ENCODE measurements at regions not wholly inside any gene's neighbourhood (a gene's known extent, or its start where the extent isn't known, plus 50 kb on each side); places are given as distances from the start of the nearest gene placed in this dataset.

GRCh38 chr10:36574207-36574606, 551.2 kb upstream of the ANKRD30A start:
- H3K27ac ChIP-seq, result no peak overlapping the region
- no peak overlapping the region for H3K4me3 ChIP-seq
- no peak for DNase-seq (ENCODE audit: low spot score)
- TF ChIP-seq CTCF (IDR thresholded peaks at IDR 0.05), result no peak

GRCh38 chr10:36573246-36573645, 552.2 kb upstream of the ANKRD30A start:
- H3K27ac ChIP-seq, result no peak overlapping the region

GRCh38 chr10:36564433-36564832, 561.0 kb upstream of the ANKRD30A start:
- no peak overlapping the region for H3K27ac ChIP-seq
- TF ChIP-seq CTCF (IDR thresholded peaks at IDR 0.05), result no peak
- no peak for DNase-seq (ENCODE audit: low spot score)
- no peak overlapping the region for H3K4me3 ChIP-seq

More at GRCh38 chr10:36573246-36573645, 552.2 kb upstream of the ANKRD30A start:
- H3K4me3 ChIP-seq, result no peak overlapping the region
- no peak for DNase-seq (ENCODE audit: low spot score)
- no peak for TF ChIP-seq CTCF (IDR thresholded peaks at IDR 0.05)

- H3K27ac ChIP-seq, result peak overlapping the region in 1 of 2 donors; percentile 15
- H3K4me3 ChIP-seq, result no peak overlapping the region
- no peak for TF ChIP-seq CTCF (IDR thresholded peaks at IDR 0.05)
- DNase-seq (ENCODE audit: low spot score), result no peak
Observed at GRCh38 chr10:36559412-36560400, 565.7 kb upstream of the ANKRD30A start.

GRCh38 chr10:36556468-36556867, 568.9 kb upstream of the ANKRD30A start:
- no peak for TF ChIP-seq CTCF (IDR thresholded peaks at IDR 0.05)
- H3K4me3 ChIP-seq, result no peak overlapping the region
- H3K27ac ChIP-seq, result no peak overlapping the region
- DNase-seq (ENCODE audit: low spot score), result no peak

GRCh38 chr10:36555036-36555435, 570.4 kb upstream of the ANKRD30A start:
- H3K27ac ChIP-seq, result no peak overlapping the region
- no peak for DNase-seq (ENCODE audit: low spot score)
- TF ChIP-seq CTCF (IDR thresholded peaks at IDR 0.05), result no peak
- no peak overlapping the region for H3K4me3 ChIP-seq

- Histone ChIP-seq H3K4me3 (no peak overlapping the region), H3K27ac (no peak overlapping the region)
- DNase-seq (ENCODE audit: low spot score), result no peak
- TF ChIP-seq CTCF (IDR thresholded peaks at IDR 0.05), result no peak
Observed at GRCh38 chr10:36547965-36548364, 577.4 kb upstream of the ANKRD30A start.
